GM12801 (cell line): ENCODE measurements at regions not wholly inside any gene's neighbourhood (a gene's known extent, or its start where the extent isn't known, plus 50 kb on each side); places are given as distances from the start of the nearest gene placed in this dataset.

Experiments used
- CTCF ChIP-seq: IDR thresholded peaks from one replicate; pipeline ENCODE4 v1.5.1; 2011; ENCODE audit warnings: control low read depth; ENCODE audit not compliant: insufficient read length; ENCODE audit errors: extremely low read depth

- no peak for TF ChIP-seq CTCF
Observed at GRCh38 chr1:30538993-30539867, 184.2 kb downstream of the MATN1 start.

- no peak for TF ChIP-seq CTCF
Observed at GRCh38 chr1:30538226-30538992, 185.0 kb downstream of the MATN1 start.

GRCh38 chr1:30537279-30537678, 186.1 kb downstream of the MATN1 start:
- TF ChIP-seq CTCF, result no peak

GRCh38 chr1:30536530-30536929, 186.9 kb downstream of the MATN1 start:
- no peak for TF ChIP-seq CTCF

GRCh38 chr1:30535595-30536325, 187.6 kb downstream of the MATN1 start:
- no peak for TF ChIP-seq CTCF

GRCh38 chr1:30534551-30534940, 188.8 kb downstream of the MATN1 start:
- TF ChIP-seq CTCF, result no peak
